Bone marrow (tissue), 2 donors: ENCODE measurements at regions not wholly inside any gene's neighbourhood (a gene's known extent, or its start where the extent isn't known, plus 50 kb on each side); places are given as distances from the start of the nearest gene placed in this dataset.
"Not testable (repeated sequence)": the region's sequence is repeated elsewhere in the genome, so short reads cannot be mapped to it uniquely, and the experiment has no call there.

Experiments used
- DNase-seq, 2 donors: peaks; one replicate each; lab custom pipeline; 2025; lab: John Stamatoyannopoulos, UW

- no peak for DNase-seq
These were observed 247.8 kb downstream of the BCL2 start for GRCh38 chr18:63071701-63072141.

- no peak for DNase-seq
These were observed 248.6 kb downstream of the BCL2 start for GRCh38 chr18:63070767-63071502.

GRCh38 chr18:63069496-63069895, 250.1 kb downstream of the BCL2 start:
- DNase-seq, result no peak

- DNase-seq, result no peak
These were observed 251.6 kb downstream of the BCL2 start for GRCh38 chr18:63067939-63068338.

GRCh38 chr18:63065172-63065571, 254.4 kb downstream of the BCL2 start:
- no peak for DNase-seq

GRCh38 chr18:63063171-63063570, 256.4 kb downstream of the BCL2 start:
- DNase-seq, result no peak

- no peak for DNase-seq
These were observed 257.3 kb downstream of the BCL2 start for GRCh38 chr18:63062246-63062645.

GRCh38 chr18:63061303-63061702, 258.3 kb downstream of the BCL2 start:
- DNase-seq, result no peak

- no peak for DNase-seq
These were observed 261.0 kb downstream of the BCL2 start for GRCh38 chr18:63058521-63058920.

- no peak for DNase-seq
These were observed 261.9 kb downstream of the BCL2 start for GRCh38 chr18:63057707-63058106.

- DNase-seq, result no peak
These were observed 264.5 kb downstream of the BCL2 start for GRCh38 chr18:63054901-63055584.

GRCh38 chr18:63051928-63052327, 267.6 kb downstream of the BCL2 start:
- DNase-seq, result no peak

- DNase-seq, result not testable (repeated sequence)
These were observed 268.7 kb downstream of the BCL2 start for GRCh38 chr18:63050667-63051395.

- no peak for DNase-seq
These were observed 273.2 kb downstream of the BCL2 start for GRCh38 chr18:63046375-63046774.

GRCh38 chr18:63043516-63043915, 276.1 kb downstream of the BCL2 start:
- DNase-seq, result no peak

- DNase-seq, result no peak
These were observed 277.2 kb downstream of the BCL2 start for GRCh38 chr18:63042351-63042750.

- peak in 1 of 2 donors; percentile 7 for DNase-seq
These were observed 278.7 kb downstream of the BCL2 start for GRCh38 chr18:63040788-63041410.

GRCh38 chr18:63037491-63037890, 282.1 kb downstream of the BCL2 start:
- no peak for DNase-seq

- no peak for DNase-seq
These were observed 288.2 kb downstream of the BCL2 start for GRCh38 chr18:63031375-63031774.
